SU-DHL-6 (cell line): ENCODE measurements at regions not wholly inside any gene's neighbourhood (a gene's known extent, or its start where the extent isn't known, plus 50 kb on each side); places are given as distances from the start of the nearest gene placed in this dataset.

ENCODE experiments used
- CTCF ChIP-seq: fragments of 200-600 bp; sonication (generic); IDR thresholded peaks from one replicate; pipeline ENCODE4 v1.5.1; 2017; ENCODE audit warnings: antibody characterized with exemption, mild to moderate bottlenecking, low read length, moderate library complexity; ENCODE audit not compliant: insufficient read depth, poor library complexity, severe bottlenecking
- EZH2phosphoT487 ChIP-seq: fragments of 200-600 bp; sonication (generic), shearing (Covaris generic); conservative IDR thresholded peaks from 2 replicates; pipeline ENCODE4 v1.6.1; 2018; ENCODE audit warnings: mild to moderate bottlenecking, antibody characterized with exemption, low read length, moderate library complexity, mixed read lengths

- TF ChIP-seq CTCF: no peak
- no peak for TF ChIP-seq EZH2phosphoT487
These were observed 1251.2 kb upstream of the C9orf72 start for GRCh38 chr9:28824432-28824963.
